ENCODE measurements at regions not wholly inside any gene's neighbourhood (a gene's known extent, or its start where the extent isn't known, plus 50 kb on each side); places are given as distances from the start of the nearest gene placed in this dataset.

- TF ChIP-seq ZBTB11 (CRISPR knock-in tag; IDR thresholded peaks at IDR 0.05) (no peak), POLR2AphosphoS5 (IDR thresholded peaks at IDR 0.05; ENCODE audit: low read length) (no peak), RBBP5 (conservative IDR thresholded peaks at IDR 0.05) (no peak), SREBF2 (IDR thresholded peaks at IDR 0.05; ENCODE audit: low read length) (no peak), YY1 (IDR thresholded peaks at IDR 0.05; ENCODE audit: low read depth, low read length) (no peak), ZBTB4 (CRISPR knock-in tag; IDR thresholded peaks at IDR 0.05) (no peak), TARDBP (IDR thresholded peaks at IDR 0.05; ENCODE audit: borderline replicate concordance) (no peak), TAF1 (IDR thresholded peaks at IDR 0.05; ENCODE audit: borderline replicate concordance, low read depth, low read length) (no peak), CEBPB (IDR thresholded peaks at IDR 0.05; ENCODE audit: borderline replicate concordance in 1 of 2, low read depth in 2 of 2, low read length in 2 of 2) (no peak), EZH2 (IDR thresholded peaks at IDR 0.05; ENCODE audit: borderline replicate concordance, control insufficient read depth, low read depth, low read length) (no peak)
- TF ChIP-seq, protein P1, sequence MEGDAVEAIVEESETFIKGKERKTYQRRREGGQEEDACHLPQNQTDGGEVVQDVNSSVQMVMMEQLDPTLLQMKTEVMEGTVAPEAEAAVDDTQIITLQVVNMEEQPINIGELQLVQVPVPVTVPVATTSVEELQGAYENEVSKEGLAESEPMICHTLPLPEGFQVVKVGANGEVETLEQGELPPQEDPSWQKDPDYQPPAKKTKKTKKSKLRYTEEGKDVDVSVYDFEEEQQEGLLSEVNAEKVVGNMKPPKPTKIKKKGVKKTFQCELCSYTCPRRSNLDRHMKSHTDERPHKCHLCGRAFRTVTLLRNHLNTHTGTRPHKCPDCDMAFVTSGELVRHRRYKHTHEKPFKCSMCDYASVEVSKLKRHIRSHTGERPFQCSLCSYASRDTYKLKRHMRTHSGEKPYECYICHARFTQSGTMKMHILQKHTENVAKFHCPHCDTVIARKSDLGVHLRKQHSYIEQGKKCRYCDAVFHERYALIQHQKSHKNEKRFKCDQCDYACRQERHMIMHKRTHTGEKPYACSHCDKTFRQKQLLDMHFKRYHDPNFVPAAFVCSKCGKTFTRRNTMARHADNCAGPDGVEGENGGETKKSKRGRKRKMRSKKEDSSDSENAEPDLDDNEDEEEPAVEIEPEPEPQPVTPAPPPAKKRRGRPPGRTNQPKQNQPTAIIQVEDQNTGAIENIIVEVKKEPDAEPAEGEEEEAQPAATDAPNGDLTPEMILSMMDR (IDR thresholded peaks at IDR 0.05 in 2 of 3, conservative IDR thresholded peaks at IDR 0.05 in 1 of 3; ENCODE audit: control insufficient read depth in 2 of 3, extremely low read depth in 1 of 3, insufficient read depth in 1 of 3, low read depth in 3 of 3, low read length in 3 of 3), result no peak
- TF ChIP-seq, protein P2, sequence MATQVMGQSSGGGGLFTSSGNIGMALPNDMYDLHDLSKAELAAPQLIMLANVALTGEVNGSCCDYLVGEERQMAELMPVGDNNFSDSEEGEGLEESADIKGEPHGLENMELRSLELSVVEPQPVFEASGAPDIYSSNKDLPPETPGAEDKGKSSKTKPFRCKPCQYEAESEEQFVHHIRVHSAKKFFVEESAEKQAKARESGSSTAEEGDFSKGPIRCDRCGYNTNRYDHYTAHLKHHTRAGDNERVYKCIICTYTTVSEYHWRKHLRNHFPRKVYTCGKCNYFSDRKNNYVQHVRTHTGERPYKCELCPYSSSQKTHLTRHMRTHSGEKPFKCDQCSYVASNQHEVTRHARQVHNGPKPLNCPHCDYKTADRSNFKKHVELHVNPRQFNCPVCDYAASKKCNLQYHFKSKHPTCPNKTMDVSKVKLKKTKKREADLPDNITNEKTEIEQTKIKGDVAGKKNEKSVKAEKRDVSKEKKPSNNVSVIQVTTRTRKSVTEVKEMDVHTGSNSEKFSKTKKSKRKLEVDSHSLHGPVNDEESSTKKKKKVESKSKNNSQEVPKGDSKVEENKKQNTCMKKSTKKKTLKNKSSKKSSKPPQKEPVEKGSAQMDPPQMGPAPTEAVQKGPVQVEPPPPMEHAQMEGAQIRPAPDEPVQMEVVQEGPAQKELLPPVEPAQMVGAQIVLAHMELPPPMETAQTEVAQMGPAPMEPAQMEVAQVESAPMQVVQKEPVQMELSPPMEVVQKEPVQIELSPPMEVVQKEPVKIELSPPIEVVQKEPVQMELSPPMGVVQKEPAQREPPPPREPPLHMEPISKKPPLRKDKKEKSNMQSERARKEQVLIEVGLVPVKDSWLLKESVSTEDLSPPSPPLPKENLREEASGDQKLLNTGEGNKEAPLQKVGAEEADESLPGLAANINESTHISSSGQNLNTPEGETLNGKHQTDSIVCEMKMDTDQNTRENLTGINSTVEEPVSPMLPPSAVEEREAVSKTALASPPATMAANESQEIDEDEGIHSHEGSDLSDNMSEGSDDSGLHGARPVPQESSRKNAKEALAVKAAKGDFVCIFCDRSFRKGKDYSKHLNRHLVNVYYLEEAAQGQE (IDR thresholded peaks at IDR 0.05; ENCODE audit: low read depth, low read length), result no peak
Observed at GRCh38 chr12:79521576-79521975, 169.2 kb downstream of the PAWR start.
